Nephron progenitor cell (in vitro differentiated cells): ENCODE measurements at regions not wholly inside any gene's neighbourhood (a gene's known extent, or its start where the extent isn't known, plus 50 kb on each side); places are given as distances from the start of the nearest gene placed in this dataset.
A peak's percentile ranks its signal among the peaks of the same experiment; 100 is the strongest.

Experiments
- DNase-seq: peaks from one replicate; pipeline ENCODE4 v3.0.0; 2021
- H3K27ac Mint-ChIP-seq: 2 replicates; pipeline ENCODE4 v1.8.0; 2021; ENCODE audit warnings: mild to moderate bottlenecking, moderate library complexity, mixed read lengths
- H3K27me3 Mint-ChIP-seq: 2 replicates; pipeline ENCODE4 v1.8.0; 2021; ENCODE audit warnings: mild to moderate bottlenecking, low read depth, mixed read lengths; ENCODE audit not compliant: poor library complexity
- H3K36me3 Mint-ChIP-seq: 2 replicates; pipeline ENCODE4 v1.8.0; 2021; ENCODE audit warnings: low read depth, mixed read lengths
- H3K4me1 Mint-ChIP-seq: 2 replicates; pipeline ENCODE4 v1.8.0; 2021; ENCODE audit warnings: mixed read lengths
- H3K4me3 Mint-ChIP-seq: 2 replicates; pipeline ENCODE4 v1.8.0; 2021; ENCODE audit warnings: mild to moderate bottlenecking, moderate library complexity, mixed read lengths
- H3K9me3 Mint-ChIP-seq: 2 replicates; pipeline ENCODE4 v1.8.0; 2021; ENCODE audit warnings: mild to moderate bottlenecking, moderate library complexity, mixed read lengths
- CTCF ChIP-seq: fragments of 200-600 bp; sonication (generic); IDR thresholded peaks from 2 replicates; pipeline ENCODE4 v1.5.0; 2021; ENCODE audit warnings: antibody characterized with exemption

GRCh38 chr6:169935861-169936260 is 184.4 kb downstream of the ERMARD start:
- Mint-ChIP-seq H3K4me1 (peaks cover 95% of the 10 kb centered on the region), H3K27ac (peak overlapping the region; percentile 92), H3K27me3 (no peaks in the 10 kb centered on the region), H3K36me3 (no peaks in the 10 kb centered on the region), H3K9me3 (no peaks in the 10 kb centered on the region), H3K4me3 (peak overlapping the region; percentile 41)
- DNase-seq: no peak
- TF ChIP-seq CTCF: no peak

- H3K27ac Mint-ChIP-seq: peak overlapping the region; percentile 92
- H3K36me3 Mint-ChIP-seq: no peaks in the 10 kb centered on the region
- DNase-seq: peak; percentile 56
- no peaks in the 10 kb centered on the region for H3K9me3 Mint-ChIP-seq
- H3K27me3 Mint-ChIP-seq: no peaks in the 10 kb centered on the region
- H3K4me1 Mint-ChIP-seq: peaks cover 95% of the 10 kb centered on the region
- TF ChIP-seq CTCF: no peak
- H3K4me3 Mint-ChIP-seq: peak overlapping the region; percentile 41
Observed at GRCh38 chr6:169935348-169935718, 183.9 kb downstream of the ERMARD start.

- Mint-ChIP-seq H3K27me3 (no peaks in the 10 kb centered on the region), H3K4me1 (peaks cover 95% of the 10 kb centered on the region), H3K36me3 (no peaks in the 10 kb centered on the region), H3K27ac (peak overlapping the region; percentile 92), H3K9me3 (no peaks in the 10 kb centered on the region), H3K4me3 (peak overlapping the region; percentile 44)
- no peak for DNase-seq
- TF ChIP-seq CTCF: no peak
Observed at GRCh38 chr6:169934699-169935347, 183.4 kb downstream of the ERMARD start.

GRCh38 chr6:169933839-169934698 is 182.6 kb downstream of the ERMARD start:
- Mint-ChIP-seq H3K36me3 (no peaks in the 10 kb centered on the region), H3K27me3 (no peaks in the 10 kb centered on the region), H3K4me1 (peaks cover 91% of the 10 kb centered on the region), H3K9me3 (peaks cover 6% of the 10 kb centered on the region), H3K4me3 (peak overlapping the region; percentile 44), H3K27ac (peak overlapping the region; percentile 61)
- no peak for TF ChIP-seq CTCF
- no peak for DNase-seq

- no peaks in the 10 kb centered on the region for H3K27me3 Mint-ChIP-seq
- peaks cover 84% of the 10 kb centered on the region for H3K4me1 Mint-ChIP-seq
- TF ChIP-seq CTCF: no peak
- H3K27ac Mint-ChIP-seq: peak overlapping the region; percentile 61
- peaks cover 6% of the 10 kb centered on the region for H3K9me3 Mint-ChIP-seq
- no peak for DNase-seq
- H3K36me3 Mint-ChIP-seq: no peaks in the 10 kb centered on the region
- H3K4me3 Mint-ChIP-seq: peak overlapping the region; percentile 32
Observed at GRCh38 chr6:169933251-169933821, 181.9 kb downstream of the ERMARD start.
